ENCODE measurements at regions not wholly inside any gene's neighbourhood (a gene's known extent, or its start where the extent isn't known, plus 50 kb on each side); places are given as distances from the start of the nearest gene placed in this dataset.
"Not testable (repeated sequence)": the region's sequence is repeated elsewhere in the genome, so short reads cannot be mapped to it uniquely, and the experiment has no call there.

- no peaks in the 10 kb centered on the region for H3K36me3 ChIP-seq (ENCODE audit: control insufficient read depth, insufficient read depth, low read length)
- no peaks in the 10 kb centered on the region for H3K27me3 ChIP-seq (ENCODE audit: control insufficient read depth, insufficient read depth, low read length)
- H3K4me3 ChIP-seq (ENCODE audit: low read depth, low read length): no peak overlapping the region
- no peak for DNase-seq (ENCODE audit: low read depth)
- no peak for TF ChIP-seq CTCF (IDR thresholded peaks at IDR 0.05; ENCODE audit: insufficient read depth, low read length, poor library complexity, severe bottlenecking)
Measured at GRCh38 chr14:103239751-103240150, 94.3 kb upstream of the EIF5 start.

- no peak for DNase-seq (ENCODE audit: low read depth)
- Histone ChIP-seq H3K36me3 (ENCODE audit: control insufficient read depth, insufficient read depth, low read length) (no peaks in the 10 kb centered on the region), H3K27me3 (ENCODE audit: control insufficient read depth, insufficient read depth, low read length) (no peaks in the 10 kb centered on the region), H3K4me3 (ENCODE audit: low read depth, low read length) (no peak overlapping the region)
- no peak for TF ChIP-seq CTCF (IDR thresholded peaks at IDR 0.05; ENCODE audit: insufficient read depth, low read length, poor library complexity, severe bottlenecking)
Measured at GRCh38 chr14:103241531-103241930, 92.5 kb upstream of the EIF5 start.

GRCh38 chr14:103243764-103244737 is 90.0 kb upstream of the EIF5 start:
- H3K4me3 ChIP-seq (ENCODE audit: low read depth, low read length): no peak overlapping the region
- TF ChIP-seq CTCF (IDR thresholded peaks at IDR 0.05; ENCODE audit: insufficient read depth, low read length, poor library complexity, severe bottlenecking): no peak
- H3K27me3 ChIP-seq (ENCODE audit: control insufficient read depth, insufficient read depth, low read length): no peaks in the 10 kb centered on the region
- no peaks in the 10 kb centered on the region for H3K36me3 ChIP-seq (ENCODE audit: control insufficient read depth, insufficient read depth, low read length)
- DNase-seq (ENCODE audit: low read depth): no peak

GRCh38 chr14:103245624-103246031 is 88.4 kb upstream of the EIF5 start:
- H3K36me3 ChIP-seq (ENCODE audit: control insufficient read depth, insufficient read depth, low read length); DNase-seq (ENCODE audit: low read depth); H3K4me3 ChIP-seq (ENCODE audit: low read depth, low read length); H3K27me3 ChIP-seq (ENCODE audit: control insufficient read depth, insufficient read depth, low read length): not testable (repeated sequence)

- H3K4me3 ChIP-seq (ENCODE audit: low read depth, low read length): no peak overlapping the region
- TF ChIP-seq CTCF (IDR thresholded peaks at IDR 0.05; ENCODE audit: insufficient read depth, low read length, poor library complexity, severe bottlenecking): no peak
- H3K36me3 ChIP-seq (ENCODE audit: control insufficient read depth, insufficient read depth, low read length): no peaks in the 10 kb centered on the region
- no peak for DNase-seq (ENCODE audit: low read depth)
- H3K27me3 ChIP-seq (ENCODE audit: control insufficient read depth, insufficient read depth, low read length): no peaks in the 10 kb centered on the region
Measured at GRCh38 chr14:103246070-103246469, 88.0 kb upstream of the EIF5 start.

GRCh38 chr14:103247169-103247606 is 86.8 kb upstream of the EIF5 start:
- Histone ChIP-seq H3K27me3 (ENCODE audit: control insufficient read depth, insufficient read depth, low read length) (no peaks in the 10 kb centered on the region), H3K4me3 (ENCODE audit: low read depth, low read length) (no peak overlapping the region), H3K36me3 (ENCODE audit: control insufficient read depth, insufficient read depth, low read length) (no peaks in the 10 kb centered on the region)
- DNase-seq (ENCODE audit: low read depth): no peak
- no peak for TF ChIP-seq CTCF (IDR thresholded peaks at IDR 0.05; ENCODE audit: insufficient read depth, low read length, poor library complexity, severe bottlenecking)

Data from kidney epithelial cell (primary cell).